MCF 10A (cell line): ENCODE measurements at regions not wholly inside any gene's neighbourhood (a gene's known extent, or its start where the extent isn't known, plus 50 kb on each side); places are given as distances from the start of the nearest gene placed in this dataset.

Experiments used
- BruUV-seq: library from RNA; stranded (reverse); fragments of 400-500 nt; replicated peaks from 2 replicates; lab custom pipeline; 2021; lab: Mats Ljungman, UMichigan
- CTCF ChIA-PET: fragments of 300-600 bp; sonication (Branson Sonifier 250); formaldehyde crosslinking; extraction: SDS; loops from one replicate; lab custom pipeline; 2021; ENCODE audit warnings: antibody characterized with exemption, inconsistent platforms; lab: Yijun Ruan, JAX
- POLR2A ChIA-PET: fragments of 300-600, 350-650 bp; sonication (Branson Sonifier 250); formaldehyde crosslinking; extraction: SDS; loops from one replicate; lab custom pipeline; 2020; ENCODE audit warnings: antibody characterized with exemption, inconsistent platforms; lab: Yijun Ruan, JAX
- DNase-seq: peaks from one replicate; pipeline ENCODE4 v3.0.0-alpha.2; 2018; ENCODE audit not compliant: unreplicated experiment
- H3K27ac Mint-ChIP-seq: one replicate; pipeline ENCODE4 v1.8.0; 2022; ENCODE audit warnings: mild to moderate bottlenecking, low read depth, mixed read lengths; ENCODE audit not compliant: unreplicated experiment
- H3K27me3 Mint-ChIP-seq: one replicate; pipeline ENCODE4 v1.8.0; 2022; ENCODE audit warnings: mixed read lengths; ENCODE audit not compliant: insufficient read depth, unreplicated experiment
- H3K36me3 Mint-ChIP-seq: one replicate; pipeline ENCODE4 v1.8.0; 2022; ENCODE audit warnings: mild to moderate bottlenecking, moderate library complexity, mixed read lengths; ENCODE audit not compliant: insufficient read depth, unreplicated experiment
- H3K4me1 Mint-ChIP-seq: one replicate; pipeline ENCODE4 v1.8.0; 2022; ENCODE audit warnings: mixed read lengths; ENCODE audit not compliant: insufficient read depth, unreplicated experiment
- H3K4me3 Mint-ChIP-seq: one replicate; pipeline ENCODE4 v1.8.0; 2022; ENCODE audit warnings: mild to moderate bottlenecking, moderate library complexity, mixed read lengths; ENCODE audit not compliant: unreplicated experiment
- H3K9me3 Mint-ChIP-seq: one replicate; pipeline ENCODE4 v1.8.0; 2022; ENCODE audit warnings: mixed read lengths; ENCODE audit not compliant: unreplicated experiment
- intact Hi-C: fragments of 100-400 bp; cut with micrococcal nuclease; formaldehyde crosslinking; loops from 2 replicates; pipeline ENCODE4 v1.14.1; 2022
- TF ChIP-seq, protein P1 (sequence below): fragments of 200-600 bp; IDR thresholded peaks from one replicate; pipeline ENCODE4 v1.8.0; 2022; ENCODE audit warnings: antibody characterized with exemption, mild to moderate bottlenecking; ENCODE audit not compliant: unreplicated experiment

DNA sequence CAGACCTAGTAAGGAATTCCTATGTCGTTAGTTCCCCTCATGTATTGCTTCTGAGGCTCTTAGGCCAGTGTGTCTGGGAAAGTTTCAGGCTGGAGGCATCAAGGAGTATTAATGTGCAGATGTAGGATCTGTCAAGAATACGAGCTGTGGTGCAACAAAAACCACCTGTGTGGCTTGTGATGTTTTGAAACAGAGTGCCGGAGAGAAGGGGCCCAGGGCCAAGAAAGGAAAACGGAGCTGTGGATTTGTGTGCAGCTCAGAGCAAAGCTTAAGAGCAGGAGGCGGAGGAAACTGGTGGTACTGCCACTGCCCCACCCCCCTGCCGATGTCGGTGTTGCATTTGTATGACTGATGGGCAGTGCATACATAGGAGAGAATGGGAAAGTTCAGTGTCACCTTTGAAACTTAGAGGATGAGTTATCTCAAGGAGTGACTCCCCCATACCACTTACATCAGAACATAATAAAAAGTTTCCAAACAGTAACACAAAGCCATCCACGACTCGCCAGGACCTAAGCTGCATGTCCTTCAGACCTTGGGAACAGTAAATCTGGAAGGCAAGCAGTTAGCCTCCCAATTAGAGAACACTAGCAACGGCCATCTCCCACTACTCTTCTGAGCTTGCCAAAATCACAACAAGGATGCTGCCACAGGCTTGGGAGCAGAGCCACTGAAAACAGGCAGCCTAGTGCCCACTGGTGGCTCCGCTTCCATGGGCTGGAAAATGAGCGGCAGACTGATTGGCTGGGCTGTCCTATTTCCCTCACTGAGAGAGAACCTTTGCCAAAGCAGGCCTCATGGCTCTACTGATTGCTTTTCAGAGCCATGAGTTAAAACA lies 152.7 kb upstream of the NT5C1B start:
- BruUV-seq = no TSS peak
- Mint-ChIP-seq H3K9me3 (no peaks in the 10 kb centered on the region), H3K4me1 (no peaks in the 10 kb centered on the region), H3K36me3 (no peaks in the 10 kb centered on the region), H3K27ac (no peak overlapping the region), H3K4me3 (no peak overlapping the region), H3K27me3 (no peaks in the 10 kb centered on the region)
- ChIA-PET CTCF (interaction anchor here (0.6 to 1.4 kb wide), 3 partner anchors 12 to 223 kb away, joined by 3 to 4 read pairs (median 3); no protein-coding TSS in a partner anchor), POLR2A (no interaction called here)
- intact Hi-C loops = loop anchor here (5.0 kb wide), 1 partner anchor 355 kb away; no protein-coding TSS in a partner anchor
- TF ChIP-seq, protein P1, sequence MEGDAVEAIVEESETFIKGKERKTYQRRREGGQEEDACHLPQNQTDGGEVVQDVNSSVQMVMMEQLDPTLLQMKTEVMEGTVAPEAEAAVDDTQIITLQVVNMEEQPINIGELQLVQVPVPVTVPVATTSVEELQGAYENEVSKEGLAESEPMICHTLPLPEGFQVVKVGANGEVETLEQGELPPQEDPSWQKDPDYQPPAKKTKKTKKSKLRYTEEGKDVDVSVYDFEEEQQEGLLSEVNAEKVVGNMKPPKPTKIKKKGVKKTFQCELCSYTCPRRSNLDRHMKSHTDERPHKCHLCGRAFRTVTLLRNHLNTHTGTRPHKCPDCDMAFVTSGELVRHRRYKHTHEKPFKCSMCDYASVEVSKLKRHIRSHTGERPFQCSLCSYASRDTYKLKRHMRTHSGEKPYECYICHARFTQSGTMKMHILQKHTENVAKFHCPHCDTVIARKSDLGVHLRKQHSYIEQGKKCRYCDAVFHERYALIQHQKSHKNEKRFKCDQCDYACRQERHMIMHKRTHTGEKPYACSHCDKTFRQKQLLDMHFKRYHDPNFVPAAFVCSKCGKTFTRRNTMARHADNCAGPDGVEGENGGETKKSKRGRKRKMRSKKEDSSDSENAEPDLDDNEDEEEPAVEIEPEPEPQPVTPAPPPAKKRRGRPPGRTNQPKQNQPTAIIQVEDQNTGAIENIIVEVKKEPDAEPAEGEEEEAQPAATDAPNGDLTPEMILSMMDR = no peak
- DNase-seq = no peak

DNA sequence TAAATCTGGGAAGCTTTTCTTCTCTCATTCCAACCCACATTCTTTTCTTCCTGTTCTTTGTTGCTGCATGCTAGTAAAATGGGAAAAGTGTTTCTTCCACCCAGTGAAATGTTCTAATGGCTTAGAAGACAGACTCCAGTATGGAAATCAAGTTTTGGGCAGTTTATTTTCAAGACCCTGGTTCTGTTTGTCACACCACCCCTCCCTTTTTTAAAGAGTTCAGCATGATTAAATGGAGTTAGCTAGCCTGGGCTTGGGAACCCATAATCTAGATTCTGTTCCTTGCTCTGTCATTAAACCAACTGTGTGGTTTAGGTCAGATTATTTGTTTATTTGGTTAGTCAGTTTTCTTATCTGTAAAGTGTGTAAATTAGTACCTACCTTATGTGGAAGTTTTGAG lies 151.8 kb upstream of the NT5C1B start:
- ChIA-PET POLR2A (no interaction called here), CTCF (interaction anchor here (0.6 kb wide), 2 partner anchors 211 to 803 kb away, joined by 3 read pairs; no protein-coding TSS in a partner anchor)
- TF ChIP-seq, protein P1 = no peak
- Mint-ChIP-seq H3K9me3 (no peaks in the 10 kb centered on the region), H3K4me1 (no peaks in the 10 kb centered on the region), H3K27ac (no peak overlapping the region), H3K36me3 (no peaks in the 10 kb centered on the region), H3K4me3 (no peak overlapping the region), H3K27me3 (no peaks in the 10 kb centered on the region)
- no peak for DNase-seq
- intact Hi-C loops = loop anchor here (5.0 kb wide), 1 partner anchor 354 kb away; no protein-coding TSS in a partner anchor
- no TSS peak for BruUV-seq

DNA sequence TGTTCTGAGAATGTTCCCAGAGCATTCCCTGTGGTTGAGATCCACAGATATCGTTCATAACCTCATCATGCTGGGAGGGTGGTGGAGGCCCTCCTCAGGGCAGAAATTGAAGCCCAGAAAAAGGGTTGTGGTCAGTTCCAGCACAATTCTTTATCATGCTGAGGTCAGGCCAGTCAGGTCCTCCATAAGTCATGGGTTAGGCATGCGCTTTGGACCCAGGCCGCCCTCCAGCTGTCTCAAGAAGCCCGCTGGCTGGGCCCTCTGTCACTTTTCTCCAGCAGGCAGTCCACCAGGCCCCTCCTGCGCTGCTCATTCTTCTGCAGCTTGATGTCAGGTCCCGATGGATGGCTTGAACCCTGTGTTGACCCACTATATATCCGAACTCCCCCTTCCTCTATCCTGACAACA lies 151.1 kb upstream of the NT5C1B start:
- CTCF ChIA-PET = no interaction called here
- no peak for DNase-seq
- H3K27ac Mint-ChIP-seq = no peak overlapping the region
- H3K9me3 Mint-ChIP-seq = no peaks in the 10 kb centered on the region
- TF ChIP-seq, protein P1 = no peak
- intact Hi-C loops = loop anchor here (5.0 kb wide), 1 partner anchor 353 kb away; no protein-coding TSS in a partner anchor
- no peak overlapping the region for H3K4me3 Mint-ChIP-seq
- no peaks in the 10 kb centered on the region for H3K27me3 Mint-ChIP-seq
- H3K36me3 Mint-ChIP-seq = no peaks in the 10 kb centered on the region
- POLR2A ChIA-PET = no interaction called here
- BruUV-seq = no TSS peak
- H3K4me1 Mint-ChIP-seq = no peaks in the 10 kb centered on the region

DNA sequence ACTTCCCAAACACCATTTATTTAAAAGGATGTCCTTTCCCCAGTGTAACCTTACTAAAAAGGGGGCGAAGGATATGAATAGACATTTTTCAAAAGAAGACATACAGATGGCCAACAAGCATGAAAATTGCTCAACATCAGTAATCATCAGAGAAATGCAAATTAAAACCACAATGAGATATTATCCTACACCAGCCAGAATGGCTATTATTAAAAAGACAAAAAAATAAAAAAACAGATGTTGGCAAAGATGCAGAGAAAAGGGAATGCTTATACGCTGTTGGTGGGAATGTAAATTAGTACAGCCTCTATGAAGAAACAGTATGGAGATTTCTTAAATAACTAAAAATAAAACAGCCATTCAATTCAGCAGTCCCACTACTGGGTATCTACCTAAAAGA lies 142.3 kb upstream of the NT5C1B start:
- Mint-ChIP-seq H3K36me3 (no peaks in the 10 kb centered on the region), H3K4me1 (no peaks in the 10 kb centered on the region), H3K4me3 (no peak overlapping the region), H3K27ac (no peak overlapping the region), H3K9me3 (no peaks in the 10 kb centered on the region), H3K27me3 (no peaks in the 10 kb centered on the region)
- no TSS peak for BruUV-seq
- ChIA-PET POLR2A (no interaction called here), CTCF (no interaction called here)
- intact Hi-C loops = no loop called here
- DNase-seq = no peak
- TF ChIP-seq, protein P1 = no peak
